Panc1 (cell line): ENCODE measurements at regions not wholly inside any gene's neighbourhood (a gene's known extent, or its start where the extent isn't known, plus 50 kb on each side); places are given as distances from the start of the nearest gene placed in this dataset.

ENCODE experiments used
- CTCF ChIP-seq: fragments of 450-650 bp; IDR thresholded peaks from 2 replicates; pipeline ENCODE4 v1.5.1; 2017; ENCODE audit warnings: mild to moderate bottlenecking
- POLR2AphosphoS5 ChIP-seq: IDR thresholded peaks from 2 replicates; pipeline ENCODE4 v1.6.1; 2012; ENCODE audit warnings: mild to moderate bottlenecking, low read depth, low read length, moderate library complexity
- SIN3A ChIP-seq: IDR thresholded peaks from 2 replicates; pipeline ENCODE4 v1.6.1; 2012; ENCODE audit warnings: low read depth, mild to moderate bottlenecking, low read length, moderate library complexity, borderline replicate concordance; ENCODE audit not compliant: insufficient read depth

GRCh38 chr7:41107938-41108448 lies 594.9 kb downstream of the INHBA start:
- TF ChIP-seq CTCF (no peak), POLR2AphosphoS5 (no peak), SIN3A (no peak)
